ENCODE measurements at regions not wholly inside any gene's neighbourhood (a gene's known extent, or its start where the extent isn't known, plus 50 kb on each side); places are given as distances from the start of the nearest gene placed in this dataset.
"Not testable (repeated sequence)": the region's sequence is repeated elsewhere in the genome, so short reads cannot be mapped to it uniquely, and the experiment has no call there.

- DNase-seq = no peak
These were observed 81.9 kb upstream of the TMEM178A start for GRCh38 chr2:39583781-39584180.

GRCh38 chr2:39584283-39584965, 81.3 kb upstream of the TMEM178A start:
- DNase-seq = no peak

- DNase-seq = not testable (repeated sequence)
These were observed 80.2 kb upstream of the TMEM178A start for GRCh38 chr2:39585531-39585930.

- no peak for DNase-seq
These were observed 78.5 kb upstream of the TMEM178A start for GRCh38 chr2:39587168-39587567.

- DNase-seq = no peak
These were observed 78.1 kb upstream of the TMEM178A start for GRCh38 chr2:39587641-39588040.

- no peak for DNase-seq
These were observed 72.0 kb upstream of the TMEM178A start for GRCh38 chr2:39593439-39594393.

- DNase-seq = no peak
These were observed 70.6 kb upstream of the TMEM178A start for GRCh38 chr2:39595116-39595515.

- no peak for DNase-seq
These were observed 68.4 kb upstream of the TMEM178A start for GRCh38 chr2:39597314-39597713.

- no peak for DNase-seq
These were observed 63.1 kb upstream of the TMEM178A start for GRCh38 chr2:39602616-39603015.

- no peak for DNase-seq
These were observed 62.3 kb upstream of the TMEM178A start for GRCh38 chr2:39603436-39603835.

GRCh38 chr2:39604866-39605265, 60.9 kb upstream of the TMEM178A start:
- no peak for DNase-seq

- DNase-seq = no peak
These were observed 59.1 kb upstream of the TMEM178A start for GRCh38 chr2:39606585-39606984.

GRCh38 chr2:39607538-39608262, 58.0 kb upstream of the TMEM178A start:
- peak in 1 of 2 experiments; percentile 38 for DNase-seq

GRCh38 chr2:39608263-39608575, 57.5 kb upstream of the TMEM178A start:
- DNase-seq = no peak

- DNase-seq = no peak
These were observed 56.9 kb upstream of the TMEM178A start for GRCh38 chr2:39608686-39609441.

- DNase-seq = no peak
These were observed 55.8 kb upstream of the TMEM178A start for GRCh38 chr2:39609917-39610316.

GRCh38 chr2:39615675-39616074, 50.0 kb upstream of the TMEM178A start:
- DNase-seq = no peak

Data from NCI-H2081 (cell line).